PC-9 (cell line): ENCODE measurements at regions not wholly inside any gene's neighbourhood (a gene's known extent, or its start where the extent isn't known, plus 50 kb on each side); places are given as distances from the start of the nearest gene placed in this dataset.

Experiments
- EZH2 ChIP-seq: fragments of 200-600 bp; sonication (generic); IDR thresholded peaks from 2 replicates; pipeline ENCODE4 v1.8.0; 2017; ENCODE audit warnings: antibody characterized with exemption, low read depth
- TF ChIP-seq, protein P1 (sequence below): fragments of 200-600 bp; sonication (generic); conservative IDR thresholded peaks from 2 replicates; pipeline ENCODE4 v1.6.1; 2017; ENCODE audit warnings: mixed run types, antibody characterized with exemption, mild to moderate bottlenecking, moderate library complexity

DNA sequence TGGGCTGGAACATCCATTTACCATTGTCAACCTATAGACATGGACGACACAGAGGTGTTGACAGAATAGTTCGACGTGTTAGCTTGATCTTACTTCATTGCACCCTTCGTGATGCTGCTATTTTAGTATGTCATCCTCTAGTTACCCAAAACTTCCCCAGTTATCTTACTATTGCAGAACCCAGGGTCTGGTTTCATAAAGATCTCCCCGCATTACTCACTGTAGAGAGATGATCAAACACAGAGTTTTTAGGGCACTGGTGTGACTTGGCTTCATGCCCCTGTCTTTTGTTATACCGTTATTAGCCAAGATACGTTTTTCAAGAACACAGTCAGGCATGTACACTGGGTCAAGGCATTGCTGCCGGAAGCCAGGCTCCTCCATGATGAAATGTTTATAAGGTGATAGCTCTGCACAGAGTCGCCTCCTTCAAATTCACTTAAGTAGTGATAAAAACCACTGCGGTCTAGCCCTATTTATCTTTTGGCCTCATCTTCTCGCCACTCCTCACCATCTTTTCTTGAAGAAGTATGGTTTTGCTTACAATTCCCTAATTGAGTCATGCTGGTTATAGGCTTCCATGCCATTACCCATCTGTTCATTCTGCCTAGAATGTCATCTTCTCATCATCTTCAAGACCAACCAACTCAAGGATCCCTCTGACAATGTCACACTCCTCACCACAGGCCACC lies 1127.9 kb downstream of the VRK1 start:
- no peak for TF ChIP-seq EZH2
- TF ChIP-seq, protein P1, sequence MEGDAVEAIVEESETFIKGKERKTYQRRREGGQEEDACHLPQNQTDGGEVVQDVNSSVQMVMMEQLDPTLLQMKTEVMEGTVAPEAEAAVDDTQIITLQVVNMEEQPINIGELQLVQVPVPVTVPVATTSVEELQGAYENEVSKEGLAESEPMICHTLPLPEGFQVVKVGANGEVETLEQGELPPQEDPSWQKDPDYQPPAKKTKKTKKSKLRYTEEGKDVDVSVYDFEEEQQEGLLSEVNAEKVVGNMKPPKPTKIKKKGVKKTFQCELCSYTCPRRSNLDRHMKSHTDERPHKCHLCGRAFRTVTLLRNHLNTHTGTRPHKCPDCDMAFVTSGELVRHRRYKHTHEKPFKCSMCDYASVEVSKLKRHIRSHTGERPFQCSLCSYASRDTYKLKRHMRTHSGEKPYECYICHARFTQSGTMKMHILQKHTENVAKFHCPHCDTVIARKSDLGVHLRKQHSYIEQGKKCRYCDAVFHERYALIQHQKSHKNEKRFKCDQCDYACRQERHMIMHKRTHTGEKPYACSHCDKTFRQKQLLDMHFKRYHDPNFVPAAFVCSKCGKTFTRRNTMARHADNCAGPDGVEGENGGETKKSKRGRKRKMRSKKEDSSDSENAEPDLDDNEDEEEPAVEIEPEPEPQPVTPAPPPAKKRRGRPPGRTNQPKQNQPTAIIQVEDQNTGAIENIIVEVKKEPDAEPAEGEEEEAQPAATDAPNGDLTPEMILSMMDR: no peak
